Endodermal cell (in vitro differentiated cells): ENCODE measurements at regions not wholly inside any gene's neighbourhood (a gene's known extent, or its start where the extent isn't known, plus 50 kb on each side); places are given as distances from the start of the nearest gene placed in this dataset.

Source experiments
- DNase-seq: peaks from one replicate; pipeline ENCODE4 v3.0.0-alpha.2; 2017
- H3K27ac ChIP-seq: 2 replicates; pipeline ENCODE4 v1.5.1; 2013; ENCODE audit warnings: mild to moderate bottlenecking, low read depth, low read length, moderate library complexity
- H3K27me3 ChIP-seq: 2 replicates; pipeline ENCODE4 v1.6.1; 2013; ENCODE audit warnings: mild to moderate bottlenecking, low read length, moderate library complexity; ENCODE audit not compliant: insufficient read depth, control insufficient read depth, poor library complexity, severe bottlenecking
- H3K36me3 ChIP-seq: 2 replicates; pipeline ENCODE4 v1.7.0; 2013; ENCODE audit warnings: mild to moderate bottlenecking, low read length, moderate library complexity; ENCODE audit not compliant: control insufficient read depth, insufficient read depth
- H3K4me1 ChIP-seq: one replicate; pipeline ENCODE4 v1.7.0; 2013; ENCODE audit warnings: low read length; ENCODE audit not compliant: control insufficient read depth, insufficient read depth
- H3K4me3 ChIP-seq: 2 replicates; pipeline ENCODE4 v1.5.1; 2013; ENCODE audit warnings: mild to moderate bottlenecking, low read length, moderate library complexity
- H3K9ac ChIP-seq: 2 replicates; pipeline ENCODE4 v1.6.1; 2013; ENCODE audit warnings: mild to moderate bottlenecking, low read length, moderate library complexity; ENCODE audit not compliant: poor library complexity, severe bottlenecking; ENCODE audit errors: extremely low read depth
- H3K9me3 ChIP-seq: 2 replicates; pipeline ENCODE4 v1.6.1; 2013; ENCODE audit warnings: mild to moderate bottlenecking, low read length, moderate library complexity; ENCODE audit not compliant: control insufficient read depth
- H3K27ac Mint-ChIP-seq: 2 replicates; pipeline ENCODE4 v1.8.0; 2020; ENCODE audit warnings: mixed read lengths
- H3K27me3 Mint-ChIP-seq: 2 replicates; pipeline ENCODE4 v1.8.0; 2021; ENCODE audit warnings: mild to moderate bottlenecking, mixed read lengths; ENCODE audit not compliant: insufficient read depth
- H3K36me3 Mint-ChIP-seq: 2 replicates; pipeline ENCODE4 v1.8.0; 2020; ENCODE audit warnings: low read depth, mixed read lengths
- H3K4me1 Mint-ChIP-seq: 2 replicates; pipeline ENCODE4 v1.8.0; 2020; ENCODE audit warnings: mixed read lengths
- H3K4me3 Mint-ChIP-seq: 2 replicates; pipeline ENCODE4 v1.8.0; 2020; ENCODE audit warnings: mild to moderate bottlenecking, moderate library complexity, mixed read lengths
- H3K9me3 Mint-ChIP-seq: 2 replicates; pipeline ENCODE4 v1.8.0; 2020; ENCODE audit warnings: mild to moderate bottlenecking, mixed read lengths
- WGBS, 2 experiments: methylation state at CpG; one replicate each; pipeline versions ENCODE4 v1.1.5 to v1.1.7; 2013; ENCODE audit warnings: missing lambda C conversion rate in 2 of 2, mixed read lengths in 1 of 2; ENCODE audit not compliant: insufficient coverage in 1 of 2, insufficient read length in 1 of 2; 5-methylcytosine and 5-hydroxymethylcytosine counted together
- TF ChIP-seq, protein P1 (sequence below): fragments of 200-600 bp; sonication (generic); conservative IDR thresholded peaks from 2 replicates; pipeline ENCODE4 v1.5.0; 2021; ENCODE audit warnings: antibody characterized with exemption, mild to moderate bottlenecking

DNA sequence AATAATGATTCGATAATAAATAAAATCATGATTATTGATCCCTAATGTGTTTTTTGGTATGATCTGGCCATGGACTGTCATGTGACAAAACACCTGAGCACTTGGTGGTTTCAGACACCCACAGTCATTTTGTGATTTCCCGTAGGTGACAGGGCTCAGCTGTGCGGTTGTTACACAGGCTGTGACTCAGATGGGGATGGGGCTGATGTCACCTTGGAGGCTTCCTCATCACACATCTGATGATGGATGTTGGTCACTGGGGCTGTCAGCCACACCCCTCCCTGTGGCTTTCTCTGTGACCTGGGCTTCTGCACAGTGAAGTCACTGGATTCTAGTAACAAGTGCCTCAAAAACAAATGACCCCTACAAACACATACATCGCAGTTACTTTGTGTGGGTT lies 995.1 kb downstream of the BRD1 start:
- Mint-ChIP-seq H3K27me3 (no peaks in the 10 kb centered on the region), H3K4me3 (no peak overlapping the region), H3K9me3 (peaks cover 24% of the 10 kb centered on the region), H3K36me3 (no peaks in the 10 kb centered on the region), H3K4me1 (peaks cover 3% of the 10 kb centered on the region), H3K27ac (no peak overlapping the region)
- Histone ChIP-seq H3K9me3 (no peaks in the 10 kb centered on the region), H3K9ac (no peak overlapping the region), H3K4me1 (no peaks in the 10 kb centered on the region), H3K27me3 (no peaks in the 10 kb centered on the region), H3K36me3 (no peaks in the 10 kb centered on the region), H3K27ac (no peak overlapping the region), H3K4me3 (no peak overlapping the region)
- WGBS, 2 experiments = 98% methylated on average over 3 of the region's 4 CpGs; no CpG with 5 or more reads in 1 of the 2 experiments
- TF ChIP-seq, protein P1, sequence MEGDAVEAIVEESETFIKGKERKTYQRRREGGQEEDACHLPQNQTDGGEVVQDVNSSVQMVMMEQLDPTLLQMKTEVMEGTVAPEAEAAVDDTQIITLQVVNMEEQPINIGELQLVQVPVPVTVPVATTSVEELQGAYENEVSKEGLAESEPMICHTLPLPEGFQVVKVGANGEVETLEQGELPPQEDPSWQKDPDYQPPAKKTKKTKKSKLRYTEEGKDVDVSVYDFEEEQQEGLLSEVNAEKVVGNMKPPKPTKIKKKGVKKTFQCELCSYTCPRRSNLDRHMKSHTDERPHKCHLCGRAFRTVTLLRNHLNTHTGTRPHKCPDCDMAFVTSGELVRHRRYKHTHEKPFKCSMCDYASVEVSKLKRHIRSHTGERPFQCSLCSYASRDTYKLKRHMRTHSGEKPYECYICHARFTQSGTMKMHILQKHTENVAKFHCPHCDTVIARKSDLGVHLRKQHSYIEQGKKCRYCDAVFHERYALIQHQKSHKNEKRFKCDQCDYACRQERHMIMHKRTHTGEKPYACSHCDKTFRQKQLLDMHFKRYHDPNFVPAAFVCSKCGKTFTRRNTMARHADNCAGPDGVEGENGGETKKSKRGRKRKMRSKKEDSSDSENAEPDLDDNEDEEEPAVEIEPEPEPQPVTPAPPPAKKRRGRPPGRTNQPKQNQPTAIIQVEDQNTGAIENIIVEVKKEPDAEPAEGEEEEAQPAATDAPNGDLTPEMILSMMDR = no peak
- no peak for DNase-seq

DNA sequence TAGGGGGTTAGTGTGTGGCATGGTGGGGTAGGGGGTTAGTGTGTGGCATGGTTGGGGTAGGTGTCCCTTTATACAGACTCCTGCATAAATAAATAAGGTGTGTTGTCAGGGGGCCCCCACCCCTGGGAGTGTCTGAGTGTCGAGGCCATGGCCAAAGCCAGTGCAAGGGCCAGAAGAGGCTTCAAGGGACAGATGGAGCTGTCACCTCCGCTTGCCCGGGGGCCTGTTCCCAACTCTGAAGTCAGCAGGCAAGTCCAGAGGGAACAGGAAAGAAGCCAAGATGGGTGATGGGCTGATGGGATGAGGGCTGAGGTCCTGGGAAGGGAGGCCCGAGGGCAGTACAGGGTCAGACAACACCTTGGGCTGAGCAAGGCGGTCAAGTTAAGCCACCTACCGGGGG lies 997.8 kb downstream of the BRD1 start:
- Histone ChIP-seq H3K4me1 (no peaks in the 10 kb centered on the region), H3K27ac (no peak overlapping the region), H3K9me3 (no peaks in the 10 kb centered on the region), H3K4me3 (no peak overlapping the region), H3K36me3 (no peaks in the 10 kb centered on the region), H3K9ac (no peak overlapping the region), H3K27me3 (no peaks in the 10 kb centered on the region)
- H3K4me3 Mint-ChIP-seq = no peak overlapping the region
- DNase-seq = no peak
- peaks cover 7% of the 10 kb centered on the region for H3K4me1 Mint-ChIP-seq
- no peak overlapping the region for H3K27ac Mint-ChIP-seq
- H3K9me3 Mint-ChIP-seq = peaks cover 23% of the 10 kb centered on the region
- H3K27me3 Mint-ChIP-seq = no peaks in the 10 kb centered on the region
- H3K36me3 Mint-ChIP-seq = no peaks in the 10 kb centered on the region
- TF ChIP-seq, protein P1 = no peak
- 90 to 93% methylated on average over 3 to 6 of the region's 6 CpGs for WGBS, 2 experiments

DNA sequence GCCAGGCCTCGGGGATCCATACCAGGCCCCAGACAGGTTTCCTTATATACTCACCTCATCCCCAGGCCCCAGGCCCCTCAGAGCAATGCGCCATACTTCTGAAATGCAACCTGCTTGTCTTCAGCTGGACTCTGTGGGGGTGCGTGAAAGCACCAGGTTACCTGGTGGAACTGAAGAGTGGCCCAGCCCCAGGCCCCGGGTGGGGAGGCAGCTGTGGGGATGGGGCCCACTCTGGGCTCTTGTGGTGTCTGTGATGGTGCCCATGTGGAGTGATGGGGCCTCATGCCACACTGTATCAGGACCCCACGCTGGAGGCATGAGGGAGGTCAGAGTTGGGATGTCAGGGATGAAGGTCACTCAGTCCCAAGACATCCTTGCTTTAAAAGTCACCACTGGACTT lies 999.0 kb downstream of the BRD1 start:
- peaks cover 23% of the 10 kb centered on the region for H3K9me3 Mint-ChIP-seq

More for the DNA sequence above, 999.0 kb downstream of the BRD1 start:
- no peak for DNase-seq
- Histone ChIP-seq H3K9me3 (no peaks in the 10 kb centered on the region), H3K36me3 (no peaks in the 10 kb centered on the region), H3K27me3 (no peaks in the 10 kb centered on the region), H3K27ac (no peak overlapping the region), H3K9ac (no peak overlapping the region), H3K4me3 (no peak overlapping the region), H3K4me1 (no peaks in the 10 kb centered on the region)
- Mint-ChIP-seq H3K4me1 (peaks cover 7% of the 10 kb centered on the region), H3K4me3 (no peak overlapping the region), H3K27ac (no peak overlapping the region), H3K36me3 (no peaks in the 10 kb centered on the region), H3K27me3 (no peaks in the 10 kb centered on the region)
- TF ChIP-seq, protein P1 = no peak
- WGBS, 2 experiments = 94 to 100% methylated on average over 1 to 5 of the region's 5 CpGs
